GM18870 (cell line): ENCODE measurements at regions not wholly inside any gene's neighbourhood (a gene's known extent, or its start where the extent isn't known, plus 50 kb on each side); places are given as distances from the start of the nearest gene placed in this dataset.

Source experiments
- ATAC-seq: cut with Tn5 transposase; IDR thresholded peaks from one replicate; pipeline ENCODE4 v1.9.1; 2021; ENCODE audit warnings: moderate library complexity; ENCODE audit not compliant: unreplicated experiment

GRCh38 chr11:98871690-98872089 lies 149.1 kb upstream of the CNTN5 start:
- no peak for ATAC-seq

GRCh38 chr11:98874050-98874449 lies 146.7 kb upstream of the CNTN5 start:
- ATAC-seq: no peak

DNA sequence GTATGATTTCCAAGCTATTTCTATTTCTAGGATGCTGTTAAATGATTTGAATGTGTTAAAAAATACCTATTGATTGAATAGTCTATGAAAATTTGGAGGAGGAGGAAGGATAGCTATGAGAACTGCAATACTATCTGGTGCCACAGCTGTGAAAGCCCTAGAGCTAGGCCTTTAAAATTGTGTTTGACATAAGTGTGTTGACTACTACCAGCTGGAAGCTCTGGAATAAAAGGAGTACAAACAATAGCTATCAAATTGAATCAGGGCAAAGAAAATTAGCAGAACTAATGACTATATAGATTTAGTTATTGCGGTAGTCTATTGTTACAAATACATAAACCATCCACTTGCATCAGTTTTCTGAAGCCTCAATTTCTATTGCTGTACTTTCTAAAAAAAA lies 124.8 kb upstream of the CNTN5 start:
- ATAC-seq: no peak

- no peak for ATAC-seq
These were observed 79.8 kb upstream of the CNTN5 start for GRCh38 chr11:98940913-98941312.

DNA sequence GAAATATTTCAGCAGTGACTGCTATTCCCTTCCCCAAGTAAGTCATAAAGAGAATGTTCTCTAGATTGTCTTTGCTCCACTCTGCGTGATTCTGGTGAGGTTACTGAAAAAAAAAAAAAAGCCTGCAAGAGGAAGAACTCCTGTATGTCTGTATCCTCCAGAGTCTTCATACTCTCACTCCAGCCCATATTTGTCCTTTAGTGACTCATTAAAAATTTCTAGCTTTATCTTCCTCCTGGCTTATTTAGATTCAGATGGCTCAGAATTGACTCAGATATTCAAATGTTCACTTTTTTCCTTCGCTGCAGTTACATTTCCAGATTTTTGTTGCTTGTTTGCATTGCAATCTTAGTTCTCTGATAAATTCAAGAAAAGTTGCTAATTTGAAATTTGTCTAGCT lies 76.3 kb upstream of the CNTN5 start:
- ATAC-seq: no peak

DNA sequence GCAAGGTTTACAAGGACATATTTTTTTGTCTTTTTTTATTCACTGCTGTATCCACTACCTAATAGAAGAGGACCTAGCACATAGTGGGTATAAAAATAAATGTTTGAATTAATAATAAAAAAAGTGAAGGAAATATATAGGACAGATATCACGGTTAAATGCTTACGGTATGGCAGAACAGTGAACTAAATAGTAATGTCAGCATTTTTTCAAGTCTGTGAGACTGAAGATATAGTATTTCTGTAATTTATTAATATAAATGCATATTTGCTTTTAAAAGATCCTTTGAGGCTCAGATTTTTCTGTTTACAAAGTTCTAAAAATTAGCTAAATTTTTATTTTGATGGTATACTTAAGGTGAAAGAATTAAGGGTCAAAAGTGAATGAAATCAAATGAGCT lies 68.6 kb upstream of the CNTN5 start:
- no peak for ATAC-seq

DNA sequence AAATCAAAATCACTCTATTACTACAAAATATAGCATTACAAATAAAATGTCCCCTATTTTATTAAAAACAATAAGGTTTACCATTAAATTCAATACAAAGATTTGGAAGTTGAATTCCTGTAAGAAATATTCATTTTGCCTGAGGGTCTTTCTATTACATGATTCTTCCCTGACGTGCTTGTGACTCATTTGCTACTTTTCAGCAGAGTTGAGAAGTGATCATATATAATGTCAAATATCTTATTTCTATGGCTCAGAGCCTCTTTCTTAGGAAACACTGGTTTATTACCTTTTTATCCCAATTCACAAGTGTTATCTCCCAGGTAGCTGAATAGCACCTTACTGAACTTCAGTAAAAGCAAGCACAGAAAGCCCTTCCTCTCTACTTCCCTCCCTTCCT lies 65.2 kb upstream of the CNTN5 start:
- ATAC-seq: no peak

GRCh38 chr11:98964146-98964545 lies 56.6 kb upstream of the CNTN5 start:
- ATAC-seq: no peak

GRCh38 chr11:98965358-98965757 lies 55.4 kb upstream of the CNTN5 start:
- no peak for ATAC-seq

DNA sequence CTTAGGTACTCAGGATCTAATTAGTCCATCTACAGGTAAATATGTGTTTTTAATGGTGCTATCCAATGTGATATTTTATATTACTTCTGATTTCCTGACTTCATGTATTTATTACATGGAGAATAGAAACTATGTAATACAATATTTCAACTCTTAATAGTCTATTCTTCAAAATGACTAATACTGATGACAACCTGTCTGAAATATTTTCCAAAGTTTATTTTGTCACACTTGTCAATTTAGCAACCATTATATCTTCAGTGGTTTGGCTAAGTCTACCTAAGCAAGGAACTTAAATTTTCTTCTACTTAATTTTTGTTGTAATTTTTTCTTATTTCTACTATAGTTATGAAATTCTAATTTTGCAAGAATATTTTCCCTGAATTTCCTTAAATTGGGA lies 55.0 kb upstream of the CNTN5 start:
- ATAC-seq: no peak

DNA sequence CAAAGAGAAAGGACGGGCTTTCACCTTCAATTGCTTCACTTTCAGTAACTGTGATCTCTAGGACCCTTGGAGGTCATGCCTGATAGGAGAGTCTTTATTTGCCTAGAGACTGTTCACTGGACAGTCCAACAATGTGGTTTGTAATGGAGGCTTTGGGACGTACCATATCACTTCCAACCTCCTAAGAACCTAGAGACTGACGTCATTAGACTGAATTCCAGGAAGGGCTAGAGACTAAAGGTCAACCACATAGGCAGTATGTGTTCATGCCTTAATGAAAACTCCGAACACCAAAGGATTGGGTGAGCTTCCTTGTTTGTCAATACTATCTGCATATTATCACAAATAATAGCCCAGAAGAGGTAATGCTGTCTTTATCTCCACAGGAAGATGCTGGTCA lies 53.7 kb upstream of the CNTN5 start:
- no peak for ATAC-seq
